H1 (cell line): ENCODE measurements at regions not wholly inside any gene's neighbourhood (a gene's known extent, or its start where the extent isn't known, plus 50 kb on each side); places are given as distances from the start of the nearest gene placed in this dataset.

Source experiments
- CHD7 ChIP-seq: fragments of 300-600 bp; sonication (generic); IDR thresholded peaks from 2 replicates; pipeline ENCODE4 v1.7.1; 2012; ENCODE audit warnings: low read length, moderate library complexity, mild to moderate bottlenecking, inconsistent platforms; ENCODE audit not compliant: insufficient replicate concordance
- CREB1 ChIP-seq: IDR thresholded peaks from 2 replicates; pipeline ENCODE4 v1.6.1; 2012; ENCODE audit warnings: inconsistent platforms
- EGR1 ChIP-seq: IDR thresholded peaks from 2 replicates; pipeline ENCODE4 v1.6.1; 2011; ENCODE audit warnings: low read depth, low read length, borderline replicate concordance
- NRF1 ChIP-seq: IDR thresholded peaks from 2 replicates; pipeline ENCODE4 v1.6.1; 2011; ENCODE audit warnings: mild to moderate bottlenecking, low read depth, low read length, improper control_type of control experiment
- PHF8 ChIP-seq: fragments of 200-600 bp; sonication (generic); conservative IDR thresholded peaks from 2 replicates; pipeline ENCODE4 v1.7.1; 2012; ENCODE audit warnings: low read depth, mild to moderate bottlenecking, inconsistent platforms, low read length, moderate library complexity

DNA sequence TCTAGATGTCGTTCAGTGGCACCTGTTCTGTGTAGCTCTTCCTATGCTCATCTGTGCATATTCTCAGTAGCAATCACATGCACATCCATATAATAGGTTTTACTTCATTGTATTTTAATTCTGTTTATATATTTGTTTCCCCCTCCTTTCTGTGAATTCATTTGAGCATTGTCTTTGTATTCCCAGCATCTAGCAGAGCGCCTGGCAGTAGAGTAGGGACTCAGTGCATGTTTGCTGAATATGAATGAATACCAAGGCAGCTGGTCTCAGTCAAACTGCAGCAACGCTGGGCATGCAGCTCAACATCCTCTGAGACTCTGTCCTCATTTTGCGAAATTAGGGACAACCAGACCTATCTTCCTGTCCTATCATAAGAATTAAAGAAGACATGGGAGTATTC, 330.1 kb downstream of the SPRY2 start (continued):
- TF ChIP-seq CHD7 (no peak), CREB1 (no peak), PHF8 (no peak), EGR1 (no peak), NRF1 (no peak)
